OCI-LY1 (cell line): ENCODE measurements at regions not wholly inside any gene's neighbourhood (a gene's known extent, or its start where the extent isn't known, plus 50 kb on each side); places are given as distances from the start of the nearest gene placed in this dataset.

Source experiments
- CTCF ChIP-seq: fragments of 200-600 bp; sonication (generic), shearing (Covaris generic); IDR thresholded peaks from 2 replicates; pipeline ENCODE4 v1.5.1; 2017; ENCODE audit warnings: mild to moderate bottlenecking, antibody characterized with exemption, low read length, moderate library complexity, mixed read lengths
- EZH2 ChIP-seq: fragments of 200-600 bp; sonication (generic), shearing (Covaris generic); IDR thresholded peaks from 2 replicates; pipeline ENCODE4 v1.8.0; 2017; ENCODE audit warnings: borderline replicate concordance, mixed run types, mild to moderate bottlenecking, antibody characterized with exemption, low read length, moderate library complexity, mixed read lengths

DNA sequence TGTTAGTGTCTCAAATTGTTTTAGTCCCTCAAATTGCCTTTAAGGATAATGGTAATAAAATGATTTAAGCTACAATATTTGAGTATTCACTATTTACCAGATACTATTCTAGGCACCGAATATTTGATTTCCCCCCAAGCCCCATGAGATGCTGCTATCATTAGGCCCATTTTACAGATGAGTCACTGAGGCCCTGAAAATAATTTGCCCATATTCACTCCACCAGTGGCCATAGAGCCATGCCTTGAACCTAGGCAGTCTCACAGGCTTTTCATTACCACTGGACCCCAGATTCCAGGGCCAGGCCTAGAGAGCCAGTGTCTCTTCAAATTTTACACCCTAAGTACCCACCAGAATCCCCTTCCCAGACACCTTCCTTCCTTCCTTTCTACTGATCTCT is 133.7 kb downstream of the LINC00237 start:
- TF ChIP-seq CTCF (no peak), EZH2 (no peak)
